ENCODE measurements at regions not wholly inside any gene's neighbourhood (a gene's known extent, or its start where the extent isn't known, plus 50 kb on each side); places are given as distances from the start of the nearest gene placed in this dataset.

DNA sequence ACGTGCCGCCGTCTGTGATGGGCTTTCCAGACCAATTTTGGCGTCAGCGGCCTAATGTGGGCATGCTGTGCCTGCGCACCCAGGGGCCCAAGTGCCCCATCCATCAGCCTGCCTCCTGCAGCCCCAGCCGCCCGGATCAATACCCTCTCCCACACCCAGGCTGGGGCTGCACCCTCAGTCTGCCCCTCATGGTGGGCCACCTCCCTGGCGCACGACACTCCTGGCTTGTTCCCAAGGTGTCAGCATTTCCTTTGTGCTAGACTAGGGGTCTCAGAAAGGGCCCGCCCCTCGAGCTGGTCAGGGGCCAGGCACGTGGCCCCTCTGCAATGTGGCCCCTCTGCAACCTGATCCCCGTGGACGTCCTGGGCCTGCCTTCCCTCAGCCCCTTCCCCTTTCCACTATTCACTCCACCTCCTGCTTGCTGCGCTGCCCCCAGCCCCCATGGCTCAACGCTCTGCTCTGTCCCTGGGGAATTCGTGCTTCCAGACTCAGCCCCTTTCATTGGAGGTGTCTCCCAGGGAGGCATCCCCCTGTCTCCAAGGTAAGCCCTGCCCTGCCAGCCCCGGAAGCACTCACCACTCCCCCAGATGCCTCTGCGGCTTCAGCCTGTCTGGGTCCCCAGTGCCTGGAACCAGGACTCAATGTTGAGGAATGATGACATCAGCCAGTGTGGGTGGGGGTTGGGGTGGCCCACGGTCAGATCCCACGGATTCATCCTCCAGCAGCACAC, 130.8 kb downstream of the HMX1 start:
- dilution Hi-C loops (cut with MboI; ENCODE audit: extremely low pct_ligation_motif_present, low sequenced_read_pairs) = no loop called here
- no peak overlapping the region for H2AFZ ChIP-seq (ENCODE audit: low read depth, low read length)
- TF ChIP-seq POLR2A (IDR thresholded peaks at IDR 0.05; ENCODE audit: low read depth, low read length) (no peak), FOS (IDR thresholded peaks at IDR 0.05; ENCODE audit: borderline replicate concordance, insufficient read depth, low read length) (no peak), EZH2 (IDR thresholded peaks at IDR 0.05; ENCODE audit: borderline replicate concordance, low read depth, low read length, severe bottlenecking) (no peak), MYC (IDR thresholded peaks at IDR 0.05; ENCODE audit: low read depth, low read length) (no peak), GATA2 (IDR thresholded peaks at IDR 0.05; ENCODE audit: insufficient read depth, insufficient read length, low read depth, low read length) (no peak), POLR2AphosphoS5 (IDR thresholded peaks at IDR 0.05; ENCODE audit: insufficient read depth, low read depth, low read length) (no peak), JUN (IDR thresholded peaks at IDR 0.05; ENCODE audit: borderline replicate concordance, insufficient read depth, insufficient read length, low read depth) (no peak)
- TF ChIP-seq, protein P1, sequence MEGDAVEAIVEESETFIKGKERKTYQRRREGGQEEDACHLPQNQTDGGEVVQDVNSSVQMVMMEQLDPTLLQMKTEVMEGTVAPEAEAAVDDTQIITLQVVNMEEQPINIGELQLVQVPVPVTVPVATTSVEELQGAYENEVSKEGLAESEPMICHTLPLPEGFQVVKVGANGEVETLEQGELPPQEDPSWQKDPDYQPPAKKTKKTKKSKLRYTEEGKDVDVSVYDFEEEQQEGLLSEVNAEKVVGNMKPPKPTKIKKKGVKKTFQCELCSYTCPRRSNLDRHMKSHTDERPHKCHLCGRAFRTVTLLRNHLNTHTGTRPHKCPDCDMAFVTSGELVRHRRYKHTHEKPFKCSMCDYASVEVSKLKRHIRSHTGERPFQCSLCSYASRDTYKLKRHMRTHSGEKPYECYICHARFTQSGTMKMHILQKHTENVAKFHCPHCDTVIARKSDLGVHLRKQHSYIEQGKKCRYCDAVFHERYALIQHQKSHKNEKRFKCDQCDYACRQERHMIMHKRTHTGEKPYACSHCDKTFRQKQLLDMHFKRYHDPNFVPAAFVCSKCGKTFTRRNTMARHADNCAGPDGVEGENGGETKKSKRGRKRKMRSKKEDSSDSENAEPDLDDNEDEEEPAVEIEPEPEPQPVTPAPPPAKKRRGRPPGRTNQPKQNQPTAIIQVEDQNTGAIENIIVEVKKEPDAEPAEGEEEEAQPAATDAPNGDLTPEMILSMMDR (IDR thresholded peaks at IDR 0.05; ENCODE audit: extremely low read depth in 1 of 2, insufficient read depth in 1 of 2, low read depth in 1 of 2, low read length in 2 of 2) = no peak
- TF ChIP-seq, protein P2, sequence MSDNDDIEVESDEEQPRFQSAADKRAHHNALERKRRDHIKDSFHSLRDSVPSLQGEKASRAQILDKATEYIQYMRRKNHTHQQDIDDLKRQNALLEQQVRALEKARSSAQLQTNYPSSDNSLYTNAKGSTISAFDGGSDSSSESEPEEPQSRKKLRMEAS (IDR thresholded peaks at IDR 0.05; ENCODE audit: insufficient read depth, insufficient read length) = no peak
- no peaks in the 10 kb centered on the region for H4K20me1 ChIP-seq (replicated peaks; ENCODE audit: control insufficient read depth, extremely low read depth, insufficient read depth, low read length)
- ChIA-PET POLR2A (no interaction called here), CTCF (no interaction called here)
- no peaks in the 10 kb centered on the region for H3K4me1 ChIP-seq (ENCODE audit: control insufficient read depth, extremely low read depth, insufficient read depth, low read length)
- no peak overlapping the region for H3K4me2 ChIP-seq (ENCODE audit: insufficient read depth, low read length)
- no peaks in the 10 kb centered on the region for H3K9me3 ChIP-seq (replicated peaks; ENCODE audit: control insufficient read depth, insufficient read depth, low read length)
- no peaks in the 10 kb centered on the region for H3K27me3 ChIP-seq (ENCODE audit: control insufficient read depth in 2 of 2, insufficient read depth in 2 of 2, low read length in 2 of 2)
- no peak for FAIRE-seq
- BruUV-seq (replicated peaks) = no TSS peak
- H3K27ac ChIP-seq (ENCODE audit: insufficient read depth, low read depth, low read length) = no peak overlapping the region
- no peaks in the 10 kb centered on the region for H3K36me3 ChIP-seq (ENCODE audit: control insufficient read depth in 2 of 2, extremely low read depth in 1 of 2, insufficient read depth in 2 of 2, low read length in 2 of 2)
- H3K9me1 ChIP-seq (replicated peaks; ENCODE audit: control insufficient read depth, extremely low read depth, insufficient read depth, low read length) = no peaks in the 10 kb centered on the region
- no peak for DNase-seq (ENCODE audit: low read depth, low spot score)
- H3K79me2 ChIP-seq (ENCODE audit: control insufficient read depth, insufficient read depth, low read length) = no peaks in the 10 kb centered on the region
- intact Hi-C loops (cut with micrococcal nuclease) = no loop called here
- no peak overlapping the region for H3K4me3 ChIP-seq (replicated peaks in 1 of 3; ENCODE audit: insufficient read depth in 1 of 3, low read depth in 1 of 3, low read length in 3 of 3)
- no peak overlapping the region for H3K9ac ChIP-seq (replicated peaks; ENCODE audit: extremely low read depth, insufficient read depth, low read length)
